ENCODE measurements at regions not wholly inside any gene's neighbourhood (a gene's known extent, or its start where the extent isn't known, plus 50 kb on each side); places are given as distances from the start of the nearest gene placed in this dataset.

DNA sequence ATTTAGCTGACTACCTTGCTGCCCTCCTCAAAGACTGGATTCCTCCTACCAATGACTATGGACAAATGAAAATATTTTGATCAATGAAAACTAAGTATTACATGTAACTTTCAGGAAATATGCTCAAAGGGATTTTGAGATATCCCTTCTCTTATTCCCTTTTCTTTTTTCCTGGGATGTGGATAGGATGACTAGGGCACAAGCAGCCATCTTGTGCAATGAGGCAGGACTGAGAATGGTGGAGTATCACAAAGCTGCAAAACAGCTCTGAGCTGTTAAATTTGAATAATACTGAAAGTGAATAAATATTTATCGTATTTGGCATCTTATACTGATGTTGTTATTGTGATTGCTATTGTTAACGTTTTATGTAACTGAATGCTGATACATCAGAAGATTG lies 333.1 kb upstream of the NUDT12 start:
- 82 to 100% methylated on average over 1 to 2 of the region's 2 CpGs for WGBS, 2 experiments (ENCODE audit: insufficient coverage in 1 of 2, insufficient read length in 1 of 2)
- TF ChIP-seq, protein P1, sequence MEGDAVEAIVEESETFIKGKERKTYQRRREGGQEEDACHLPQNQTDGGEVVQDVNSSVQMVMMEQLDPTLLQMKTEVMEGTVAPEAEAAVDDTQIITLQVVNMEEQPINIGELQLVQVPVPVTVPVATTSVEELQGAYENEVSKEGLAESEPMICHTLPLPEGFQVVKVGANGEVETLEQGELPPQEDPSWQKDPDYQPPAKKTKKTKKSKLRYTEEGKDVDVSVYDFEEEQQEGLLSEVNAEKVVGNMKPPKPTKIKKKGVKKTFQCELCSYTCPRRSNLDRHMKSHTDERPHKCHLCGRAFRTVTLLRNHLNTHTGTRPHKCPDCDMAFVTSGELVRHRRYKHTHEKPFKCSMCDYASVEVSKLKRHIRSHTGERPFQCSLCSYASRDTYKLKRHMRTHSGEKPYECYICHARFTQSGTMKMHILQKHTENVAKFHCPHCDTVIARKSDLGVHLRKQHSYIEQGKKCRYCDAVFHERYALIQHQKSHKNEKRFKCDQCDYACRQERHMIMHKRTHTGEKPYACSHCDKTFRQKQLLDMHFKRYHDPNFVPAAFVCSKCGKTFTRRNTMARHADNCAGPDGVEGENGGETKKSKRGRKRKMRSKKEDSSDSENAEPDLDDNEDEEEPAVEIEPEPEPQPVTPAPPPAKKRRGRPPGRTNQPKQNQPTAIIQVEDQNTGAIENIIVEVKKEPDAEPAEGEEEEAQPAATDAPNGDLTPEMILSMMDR (conservative IDR thresholded peaks at IDR 0.05) = no peak
- no peaks in the 10 kb centered on the region for H3K36me3 ChIP-seq (ENCODE audit: control insufficient read depth, insufficient read depth, low read length)
- H3K27ac ChIP-seq (ENCODE audit: low read depth, low read length) = no peak overlapping the region
- Mint-ChIP-seq H3K27me3 (ENCODE audit: insufficient read depth) (no peaks in the 10 kb centered on the region), H3K4me3 (no peak overlapping the region), H3K36me3 (ENCODE audit: low read depth) (peaks cover 4% of the 10 kb centered on the region), H3K4me1 (peaks cover 6% of the 10 kb centered on the region), H3K9me3 (peaks cover 10% of the 10 kb centered on the region), H3K27ac (no peak overlapping the region)
- no peaks in the 10 kb centered on the region for H3K9me3 ChIP-seq (ENCODE audit: control insufficient read depth, low read length)
- no peak overlapping the region for H3K4me3 ChIP-seq (ENCODE audit: low read length)
- no peak for DNase-seq
- no peak overlapping the region for H3K9ac ChIP-seq (ENCODE audit: extremely low read depth, low read length, poor library complexity, severe bottlenecking)
- peaks cover 4% of the 10 kb centered on the region for H3K4me1 ChIP-seq (ENCODE audit: control insufficient read depth, insufficient read depth, low read length)
- no peaks in the 10 kb centered on the region for H3K27me3 ChIP-seq (ENCODE audit: control insufficient read depth, insufficient read depth, low read length, poor library complexity, severe bottlenecking)

- no peak overlapping the region for H3K27ac ChIP-seq (ENCODE audit: low read depth, low read length)
- H3K9ac ChIP-seq (ENCODE audit: extremely low read depth, low read length, poor library complexity, severe bottlenecking) = no peak overlapping the region
- peaks cover 6% of the 10 kb centered on the region for H3K4me1 Mint-ChIP-seq
- peak overlapping the region; percentile 18 for H3K27ac Mint-ChIP-seq
- no peaks in the 10 kb centered on the region for H3K9me3 ChIP-seq (ENCODE audit: control insufficient read depth, low read length)
- H3K36me3 Mint-ChIP-seq (ENCODE audit: low read depth) = peaks cover 4% of the 10 kb centered on the region
- no peaks in the 10 kb centered on the region for H3K27me3 ChIP-seq (ENCODE audit: control insufficient read depth, insufficient read depth, low read length, poor library complexity, severe bottlenecking)
- H3K9me3 Mint-ChIP-seq = peaks cover 8% of the 10 kb centered on the region
- TF ChIP-seq, protein P1 (conservative IDR thresholded peaks at IDR 0.05) = no peak
- H3K27me3 Mint-ChIP-seq (ENCODE audit: insufficient read depth) = no peaks in the 10 kb centered on the region
- DNase-seq = peak; percentile 55
- peaks cover 4% of the 10 kb centered on the region for H3K4me1 ChIP-seq (ENCODE audit: control insufficient read depth, insufficient read depth, low read length)
- H3K4me3 ChIP-seq (ENCODE audit: low read length) = no peak overlapping the region
- no peak overlapping the region for H3K4me3 Mint-ChIP-seq
- no peaks in the 10 kb centered on the region for H3K36me3 ChIP-seq (ENCODE audit: control insufficient read depth, insufficient read depth, low read length)
Observed at GRCh38 chr5:103894882-103895281, 332.3 kb upstream of the NUDT12 start.

- no peaks in the 10 kb centered on the region for H3K27me3 ChIP-seq (ENCODE audit: control insufficient read depth, insufficient read depth, low read length, poor library complexity, severe bottlenecking)
- TF ChIP-seq, protein P1 (conservative IDR thresholded peaks at IDR 0.05) = no peak
- H3K4me3 ChIP-seq (ENCODE audit: low read length) = no peak overlapping the region
- WGBS, 2 experiments (ENCODE audit: insufficient coverage in 1 of 2, insufficient read length in 1 of 2) = 86 to 91% methylated on average over 1 of the region's 2 CpGs
- H3K27me3 Mint-ChIP-seq (ENCODE audit: insufficient read depth) = no peaks in the 10 kb centered on the region
- no peaks in the 10 kb centered on the region for H3K9me3 ChIP-seq (ENCODE audit: control insufficient read depth, low read length)
- H3K4me1 Mint-ChIP-seq = peaks cover 8% of the 10 kb centered on the region
- no peak overlapping the region for H3K27ac Mint-ChIP-seq
- H3K9me3 Mint-ChIP-seq = peaks cover 3% of the 10 kb centered on the region
- peak overlapping the region; percentile 12 for H3K27ac ChIP-seq (ENCODE audit: low read depth, low read length)
- H3K36me3 ChIP-seq (ENCODE audit: control insufficient read depth, insufficient read depth, low read length) = no peaks in the 10 kb centered on the region
- peaks cover 4% of the 10 kb centered on the region for H3K4me1 ChIP-seq (ENCODE audit: control insufficient read depth, insufficient read depth, low read length)
- no peak overlapping the region for H3K4me3 Mint-ChIP-seq
- peaks cover 2% of the 10 kb centered on the region for H3K36me3 Mint-ChIP-seq (ENCODE audit: low read depth)
- DNase-seq = no peak
- no peak overlapping the region for H3K9ac ChIP-seq (ENCODE audit: extremely low read depth, low read length, poor library complexity, severe bottlenecking)
Observed at GRCh38 chr5:103891151-103891550, 328.6 kb upstream of the NUDT12 start.

All from endodermal cell (in vitro differentiated cells).